ENCODE measurements at regions not wholly inside any gene's neighbourhood (a gene's known extent, or its start where the extent isn't known, plus 50 kb on each side); places are given as distances from the start of the nearest gene placed in this dataset.

GRCh38 chr18:25614168-25614567, 262.2 kb upstream of the ZNF521 start:
- no peak overlapping the region for H3K27ac ChIP-seq
- no peak for DNase-seq (ENCODE audit: low spot score)
- H3K4me3 ChIP-seq: no peak overlapping the region
- no peaks in the 10 kb centered on the region for H3K27me3 ChIP-seq
- no peaks in the 10 kb centered on the region for H3K36me3 ChIP-seq
- no peak for TF ChIP-seq CTCF (IDR thresholded peaks at IDR 0.05)
- no peaks in the 10 kb centered on the region for H3K4me1 ChIP-seq
- H3K9me3 ChIP-seq: peaks cover 0 to 7% of the 10 kb centered on the region in 2 donors

- Histone ChIP-seq H3K36me3 (no peaks in the 10 kb centered on the region), H3K9me3 (peaks cover 0 to 7% of the 10 kb centered on the region in 2 donors), H3K27me3 (no peaks in the 10 kb centered on the region), H3K4me3 (no peak overlapping the region), H3K4me1 (no peaks in the 10 kb centered on the region), H3K27ac (no peak overlapping the region)
- no peak for TF ChIP-seq CTCF (IDR thresholded peaks at IDR 0.05)
- no peak for DNase-seq (ENCODE audit: low spot score)
Measured at GRCh38 chr18:25612466-25612865, 260.5 kb upstream of the ZNF521 start.

- H3K27ac ChIP-seq: no peak overlapping the region
- H3K4me3 ChIP-seq: no peak overlapping the region
- no peak for DNase-seq (ENCODE audit: low spot score)
- no peaks in the 10 kb centered on the region for H3K9me3 ChIP-seq
- no peak for TF ChIP-seq CTCF (IDR thresholded peaks at IDR 0.05)
- H3K27me3 ChIP-seq: no peaks in the 10 kb centered on the region
- no peaks in the 10 kb centered on the region for H3K4me1 ChIP-seq
- H3K36me3 ChIP-seq: no peaks in the 10 kb centered on the region
Measured at GRCh38 chr18:25608091-25608490, 256.1 kb upstream of the ZNF521 start.

GRCh38 chr18:25604894-25605597, 253.1 kb upstream of the ZNF521 start:
- H3K36me3 ChIP-seq: no peaks in the 10 kb centered on the region
- H3K4me3 ChIP-seq: no peak overlapping the region
- no peaks in the 10 kb centered on the region for H3K4me1 ChIP-seq
- no peak for DNase-seq (ENCODE audit: low spot score)
- no peaks in the 10 kb centered on the region for H3K27me3 ChIP-seq
- no peaks in the 10 kb centered on the region for H3K9me3 ChIP-seq
- TF ChIP-seq CTCF (IDR thresholded peaks at IDR 0.05): no peak
- no peak overlapping the region for H3K27ac ChIP-seq

GRCh38 chr18:25604196-25604893, 252.4 kb upstream of the ZNF521 start:
- H3K4me3 ChIP-seq: no peak overlapping the region
- no peaks in the 10 kb centered on the region for H3K9me3 ChIP-seq
- H3K36me3 ChIP-seq: no peaks in the 10 kb centered on the region
- no peak for DNase-seq (ENCODE audit: low spot score)
- TF ChIP-seq CTCF (IDR thresholded peaks at IDR 0.05): no peak
- no peak overlapping the region for H3K27ac ChIP-seq
- no peaks in the 10 kb centered on the region for H3K4me1 ChIP-seq
- H3K27me3 ChIP-seq: no peaks in the 10 kb centered on the region
